Keratinocyte (primary cell): ENCODE measurements at regions not wholly inside any gene's neighbourhood (a gene's known extent, or its start where the extent isn't known, plus 50 kb on each side); places are given as distances from the start of the nearest gene placed in this dataset.

Experiments
- DNase-seq: peaks from one replicate; pipeline ENCODE4 v3.0.0-alpha.2; 2011; ENCODE audit warnings: low read depth, missing footprints, low spot score
- FAIRE-seq: peaks from 2 replicates; lab custom pipeline; 2011; peaks lifted over from hg19 to GRCh38; lab: Jason Lieb, UNC
- H2AFZ ChIP-seq: 2 replicates; pipeline ENCODE4 v1.6.0; 2012; ENCODE audit warnings: low read length, control low read depth, inconsistent platforms; ENCODE audit not compliant: control insufficient read depth
- H3K27ac ChIP-seq: 2 replicates; pipeline ENCODE4 v1.5.1; 2011; ENCODE audit warnings: low read length; ENCODE audit not compliant: control insufficient read depth, insufficient read depth
- H3K27me3 ChIP-seq: 3 replicates; pipeline ENCODE4 v1.6.0; 2011; ENCODE audit warnings: low read length; ENCODE audit not compliant: control insufficient read depth, insufficient read depth; ENCODE audit errors: extremely low read depth
- H3K36me3 ChIP-seq, 2 experiments: 2 replicates in 1 of 2; 3 replicates in 1 of 2; pipeline ENCODE4 v1.5.1; 2011; ENCODE audit warnings: low read length in 2 of 2, mild to moderate bottlenecking in 1 of 2; ENCODE audit not compliant: control insufficient read depth in 2 of 2, insufficient read depth in 2 of 2; ENCODE audit errors: extremely low read depth in 1 of 2
- H3K4me1 ChIP-seq: 3 replicates; pipeline ENCODE4 v1.5.1; 2011; ENCODE audit warnings: low read length; ENCODE audit not compliant: control insufficient read depth, insufficient read depth; ENCODE audit errors: extremely low read depth
- H3K4me2 ChIP-seq: 3 replicates; pipeline ENCODE4 v1.6.0; 2011; ENCODE audit warnings: low read depth, low read length; ENCODE audit not compliant: control insufficient read depth, insufficient read depth; ENCODE audit errors: extremely low read depth
- H3K4me3 ChIP-seq, 3 experiments: fragments of 200-600 bp in 1 of 3; sonication (generic) in 1 of 3; 2 replicates in 2 of 3; 3 replicates in 1 of 3; pipeline ENCODE4 v1.5.1; 2011 to 2016; ENCODE audit warnings: low read length in 3 of 3, mild to moderate bottlenecking in 3 of 3, control low read depth in 2 of 3, inconsistent platforms in 1 of 3, low read depth in 1 of 3, mixed read lengths in 1 of 3, mixed run types in 1 of 3, moderate library complexity in 1 of 3; ENCODE audit not compliant: control insufficient read depth in 2 of 3, insufficient read depth in 2 of 3; ENCODE audit errors: extremely low read depth in 1 of 3
- H3K79me2 ChIP-seq: 2 replicates; pipeline ENCODE4 v1.6.0; 2012; ENCODE audit warnings: low read length; ENCODE audit not compliant: control insufficient read depth, insufficient read depth
- H3K9ac ChIP-seq: 3 replicates; pipeline ENCODE4 v1.6.0; 2011; ENCODE audit warnings: low read length; ENCODE audit not compliant: control insufficient read depth, insufficient read depth; ENCODE audit errors: extremely low read depth
- H3K9me1 ChIP-seq: 3 replicates; pipeline ENCODE4 v1.6.0; 2011; ENCODE audit warnings: low read length; ENCODE audit not compliant: control insufficient read depth, insufficient read depth; ENCODE audit errors: extremely low read depth
- H3K9me3 ChIP-seq: 2 replicates; pipeline ENCODE4 v1.5.1; 2012; ENCODE audit warnings: low read depth, low read length; ENCODE audit not compliant: control insufficient read depth
- H4K20me1 ChIP-seq: 3 replicates; pipeline ENCODE4 v1.6.0; 2011; ENCODE audit warnings: low read length; ENCODE audit not compliant: control insufficient read depth, insufficient read depth; ENCODE audit errors: extremely low read depth
- CTCF ChIP-seq, 3 experiments: IDR thresholded peaks in 1 of 3; conservative IDR thresholded peaks in 1 of 3; optimal IDR thresholded peaks in 1 of 3; 2 replicates in 2 of 3; 3 replicates in 1 of 3; pipeline versions ENCODE3 to v1.5.1; 2011; ENCODE audit warnings: low read length in 3 of 3, mild to moderate bottlenecking in 3 of 3, moderate library complexity in 2 of 3, control low read depth in 1 of 3, inconsistent platforms in 1 of 3; ENCODE audit not compliant: insufficient read depth in 2 of 3; ENCODE audit errors: extremely low read depth in 1 of 3
- EZH2 ChIP-seq: IDR thresholded peaks from one replicate; pipeline ENCODE4 v1.6.1; 2012; ENCODE audit warnings: inconsistent platforms, mild to moderate bottlenecking, low read length, moderate library complexity
- dilution Hi-C: fragments of 300-500 bp; cut with MboI; formaldehyde crosslinking; loops from one replicate; pipeline ENCODE4 v1.7.0; 2020; ENCODE audit warnings: low sequenced_read_pairs; ENCODE audit not compliant: extremely low pct_ligation_motif_present

DNA sequence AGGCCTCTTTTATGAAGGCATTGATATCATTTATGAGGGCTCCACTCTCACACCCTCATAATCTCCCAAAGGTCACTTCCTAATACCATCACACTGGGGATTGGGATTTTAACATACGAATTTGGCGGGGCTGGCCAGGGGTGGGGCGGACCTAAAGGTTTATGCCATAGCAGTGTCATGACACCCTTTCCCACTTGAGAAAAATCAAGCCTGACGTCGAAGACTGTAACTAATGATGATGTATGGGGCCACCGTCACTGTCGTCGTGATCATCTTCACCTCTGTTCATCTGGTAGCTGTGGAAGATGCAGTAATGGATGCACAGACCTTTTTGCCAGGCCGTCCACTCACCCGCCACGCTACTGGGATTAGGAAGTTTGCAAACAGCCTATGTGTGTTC, 912.1 kb downstream of the TBC1D22A start:
- Histone ChIP-seq H3K27ac (no peak overlapping the region), H3K4me2 (no peak overlapping the region), H3K9me3 (no peaks in the 10 kb centered on the region), H3K4me3 (no peak overlapping the region), H2AFZ (no peak overlapping the region), H3K9me1 (no peaks in the 10 kb centered on the region), H3K4me1 (no peaks in the 10 kb centered on the region), H3K9ac (no peak overlapping the region), H3K27me3 (no peaks in the 10 kb centered on the region), H4K20me1 (no peaks in the 10 kb centered on the region), H3K79me2 (no peaks in the 10 kb centered on the region), H3K36me3 (peaks cover 0 to 16% of the 10 kb centered on the region in 2 experiments)
- FAIRE-seq (no peak), DNase-seq (no peak)
- dilution Hi-C loops: no loop called here
- TF ChIP-seq CTCF (optimal IDR thresholded peaks at IDR 0.05 in 1 of 3, IDR thresholded peaks at IDR 0.05 in 1 of 3, conservative IDR thresholded peaks at IDR 0.05 in 1 of 3; ENCODE audit: extremely low read depth in 1 of 3, insufficient read depth in 2 of 3, low read length in 3 of 3): no peak
- TF ChIP-seq EZH2: no peak

DNA sequence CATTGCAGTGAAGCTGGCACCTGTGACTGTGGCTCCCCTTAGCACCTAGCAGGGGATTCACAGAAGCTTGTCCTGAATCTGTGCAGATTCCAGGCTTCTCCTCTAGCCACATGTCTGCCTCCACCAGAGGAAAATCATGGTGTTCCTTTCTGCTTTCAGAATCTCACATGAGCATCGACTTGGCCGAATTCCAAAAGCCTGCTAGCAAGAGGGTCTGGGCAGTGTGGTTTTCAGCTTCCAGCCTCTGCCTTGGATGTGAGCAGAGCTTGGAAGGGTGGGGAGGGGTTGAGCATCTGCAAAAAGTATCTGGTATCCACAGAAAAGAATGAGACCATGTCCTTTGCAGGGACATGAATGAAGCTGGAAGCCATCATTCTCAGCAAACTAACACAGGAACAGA, 911.1 kb downstream of the TBC1D22A start:
- DNase-seq (no peak), FAIRE-seq (no peak)
- no peak overlapping the region for H3K27ac ChIP-seq
- TF ChIP-seq CTCF (optimal IDR thresholded peaks at IDR 0.05 in 1 of 3, IDR thresholded peaks at IDR 0.05 in 1 of 3, conservative IDR thresholded peaks at IDR 0.05 in 1 of 3; ENCODE audit: extremely low read depth in 1 of 3, insufficient read depth in 2 of 3, low read length in 3 of 3) (no peak), EZH2 (no peak)
- H3K4me1 ChIP-seq: no peaks in the 10 kb centered on the region
- no peak overlapping the region for H3K4me3 ChIP-seq
- no peak overlapping the region for H3K9ac ChIP-seq
- H3K9me3 ChIP-seq: no peaks in the 10 kb centered on the region
- peaks cover 0 to 18% of the 10 kb centered on the region in 2 experiments for H3K36me3 ChIP-seq
- no peaks in the 10 kb centered on the region for H3K79me2 ChIP-seq
- no peaks in the 10 kb centered on the region for H4K20me1 ChIP-seq
- no peak overlapping the region for H3K4me2 ChIP-seq
- H2AFZ ChIP-seq: no peak overlapping the region
- no peaks in the 10 kb centered on the region for H3K27me3 ChIP-seq
- H3K9me1 ChIP-seq: no peaks in the 10 kb centered on the region
- dilution Hi-C loops: no loop called here
